ENCODE measurements at regions not wholly inside any gene's neighbourhood (a gene's known extent, or its start where the extent isn't known, plus 50 kb on each side); places are given as distances from the start of the nearest gene placed in this dataset.

- no peak for TF ChIP-seq REST (IDR thresholded peaks at IDR 0.05; ENCODE audit: borderline replicate concordance)
- no peak for TF ChIP-seq TAF1 (IDR thresholded peaks at IDR 0.05; ENCODE audit: low read depth)
- TF ChIP-seq CTCF (IDR thresholded peaks at IDR 0.05; ENCODE audit: poor library complexity, severe bottlenecking): no peak
- no peak for TF ChIP-seq POLR2AphosphoS5 (IDR thresholded peaks at IDR 0.05)
- TF ChIP-seq EP300 (conservative IDR thresholded peaks at IDR 0.05; ENCODE audit: poor library complexity, severe bottlenecking): no peak
Observed at GRCh38 chr4:112940336-112940735, 109.1 kb upstream of the ANK2 start.

Data from neural cell (in vitro differentiated cells).